H1 (cell line): ENCODE measurements at regions not wholly inside any gene's neighbourhood (a gene's known extent, or its start where the extent isn't known, plus 50 kb on each side); places are given as distances from the start of the nearest gene placed in this dataset.

ENCODE experiments used
- CTCF ChIA-PET: fragments of 300-600 bp; sonication (Branson Sonifier 250); formaldehyde crosslinking; loops from one replicate; lab custom pipeline; 2021; ENCODE audit not compliant: partially characterized antibody; lab: Charles Lee
- POLR2A ChIA-PET: fragments of 300-600 bp; sonication (Branson Sonifier 250); formaldehyde crosslinking; loops from one replicate; lab custom pipeline; 2021; ENCODE audit warnings: inconsistent platforms; ENCODE audit not compliant: partially characterized antibody; lab: Charles Lee
- DNase-seq, 2 experiments: peaks; one replicate each; pipeline versions ENCODE4 v3.0.0 to v3.0.0-alpha.2; 2010 to 2022; ENCODE audit warnings: low spot score in 2 of 2, low read depth in 1 of 2, mixed read lengths in 1 of 2
- FAIRE-seq: peaks from 2 replicates; lab custom pipeline; 2011; peaks lifted over from hg19 to GRCh38; lab: Jason Lieb, UNC
- H2AFZ ChIP-seq: 2 replicates; pipeline ENCODE4 v1.8.1; 2012; ENCODE audit warnings: low read length, inconsistent platforms
- H2AK5ac ChIP-seq: 2 replicates; pipeline ENCODE4 v1.6.1; 2013; ENCODE audit warnings: low read depth, low read length
- H2BK120ac ChIP-seq: replicated peaks from 2 replicates; pipeline ENCODE3; 2013; ENCODE audit warnings: low read depth, low read length, inconsistent platforms
- H2BK12ac ChIP-seq: 2 replicates; pipeline ENCODE4 v1.6.1; 2013; ENCODE audit warnings: low read depth, low read length
- H2BK15ac ChIP-seq: 2 replicates; pipeline ENCODE4 v1.6.1; 2013; ENCODE audit warnings: low read length
- H2BK20ac ChIP-seq: 2 replicates; pipeline ENCODE4 v1.6.1; 2013; ENCODE audit warnings: low read length
- H2BK5ac ChIP-seq: 2 replicates; pipeline ENCODE4 v1.6.1; 2013; ENCODE audit warnings: low read depth, low read length
- H3K14ac ChIP-seq: 2 replicates; pipeline ENCODE4 v1.6.1; 2013; ENCODE audit warnings: inconsistent platforms; ENCODE audit not compliant: insufficient read length
- H3K18ac ChIP-seq: 2 replicates; pipeline ENCODE4 v1.6.1; 2013; ENCODE audit warnings: low read length; ENCODE audit errors: extremely low read depth
- H3K23ac ChIP-seq: 2 replicates; pipeline ENCODE4 v1.6.1; 2013; ENCODE audit warnings: inconsistent platforms; ENCODE audit not compliant: insufficient read length
- H3K23me2 ChIP-seq: 2 replicates; pipeline ENCODE4 v1.6.1; 2013; ENCODE audit warnings: low read depth, low read length
- H3K27ac ChIP-seq: 2 replicates; pipeline ENCODE4 v1.6.1; 2011; ENCODE audit warnings: low read depth, low read length, inconsistent platforms
- H3K27me3 ChIP-seq, 4 experiments: replicated peaks in 1 of 4; 1 replicate in 1 of 4; 2 replicates in 3 of 4; pipeline versions ENCODE4 v1.6.1 to v1.8.1; 2011 to 2013; ENCODE audit warnings: low read length in 3 of 4, mild to moderate bottlenecking in 3 of 4, inconsistent platforms in 2 of 4, mixed read lengths in 2 of 4, moderate library complexity in 1 of 4; ENCODE audit not compliant: control insufficient read depth in 3 of 4, insufficient read depth in 3 of 4; ENCODE audit errors: extremely low read depth in 1 of 4
- H3K36me3 ChIP-seq, 4 experiments: 2 replicates each; pipeline versions ENCODE4 v1.6.1 to v1.8.1; 2011 to 2013; ENCODE audit warnings: mild to moderate bottlenecking in 4 of 4, low read length in 3 of 4, moderate library complexity in 2 of 4, control low read depth in 1 of 4, inconsistent platforms in 1 of 4; ENCODE audit not compliant: insufficient read depth in 4 of 4, control insufficient read depth in 2 of 4
- H3K4ac ChIP-seq: replicated peaks from 2 replicates; pipeline ENCODE3; 2013; ENCODE audit warnings: low read length, low read depth, mixed read lengths, inconsistent platforms; ENCODE audit not compliant: insufficient read length
- H3K4me1 ChIP-seq, 4 experiments: replicated peaks in 1 of 4; 1 replicate in 1 of 4; 2 replicates in 3 of 4; pipeline versions ENCODE4 v1.6.1 to v1.8.1; 2011 to 2013; ENCODE audit warnings: low read length in 3 of 4, inconsistent platforms in 2 of 4, mixed read lengths in 1 of 4; ENCODE audit not compliant: insufficient read depth in 4 of 4, control insufficient read depth in 3 of 4
- H3K4me2 ChIP-seq, 2 experiments: 2 replicates each; pipeline versions ENCODE4 v1.6.1 to v1.8.1; 2011 to 2013; ENCODE audit warnings: low read depth in 2 of 2, low read length in 2 of 2, control low read depth in 1 of 2, inconsistent platforms in 1 of 2, mild to moderate bottlenecking in 1 of 2; ENCODE audit not compliant: insufficient read depth in 1 of 2
- H3K4me3 ChIP-seq, 4 experiments: fragments of 200-600, 300-600 bp in 1 of 4; sonication (generic), shearing (Covaris generic), sonication (Bioruptor Twin) in 1 of 4; 2 replicates each; pipeline versions ENCODE4 v1.5.1 to v1.8.1; 2011 to 2016; ENCODE audit warnings: low read length in 4 of 4, low read depth in 3 of 4, control low read depth in 2 of 4, inconsistent platforms in 2 of 4, mild to moderate bottlenecking in 2 of 4, mixed read lengths in 1 of 4, moderate library complexity in 1 of 4; ENCODE audit not compliant: insufficient read depth in 2 of 4; ENCODE audit errors: extremely low read depth in 1 of 4
- H3K56ac ChIP-seq: replicated peaks from 2 replicates; pipeline ENCODE3; 2013; ENCODE audit warnings: low read depth, mild to moderate bottlenecking, mixed read lengths, low read length, inconsistent platforms; ENCODE audit not compliant: insufficient read length
- H3K79me1 ChIP-seq: 2 replicates; pipeline ENCODE4 v1.6.1; 2013; ENCODE audit warnings: low read depth, low read length, control low read depth
- H3K79me2 ChIP-seq, 2 experiments: 2 replicates each; pipeline versions ENCODE4 v1.6.1 to v1.8.1; 2012 to 2013; ENCODE audit warnings: low read length in 2 of 2, mild to moderate bottlenecking in 2 of 2, inconsistent platforms in 1 of 2; ENCODE audit not compliant: insufficient read depth in 2 of 2, control insufficient read depth in 1 of 2
- H3K9ac ChIP-seq, 4 experiments: replicated peaks in 1 of 4; 1 replicate in 1 of 4; 2 replicates in 3 of 4; pipeline versions ENCODE4 v1.6.1 to v1.8.1; 2011 to 2013; ENCODE audit warnings: low read depth in 3 of 4, low read length in 3 of 4, control low read depth in 2 of 4, mild to moderate bottlenecking in 2 of 4, moderate library complexity in 2 of 4, inconsistent platforms in 1 of 4; ENCODE audit errors: extremely low read depth in 1 of 4
- H3K9me3 ChIP-seq, 2 experiments: 2 replicates each; pipeline versions ENCODE4 v1.6.1 to v1.8.1; 2012 to 2013; ENCODE audit warnings: mild to moderate bottlenecking in 2 of 2, moderate library complexity in 2 of 2, control low read depth in 1 of 2, inconsistent platforms in 1 of 2, low read depth in 1 of 2, low read length in 1 of 2, mixed read lengths in 1 of 2; ENCODE audit not compliant: insufficient read depth in 2 of 2
- H4K20me1 ChIP-seq, 2 experiments: replicated peaks in 1 of 2; 2 replicates each; pipeline versions ENCODE3 to v1.8.1; 2011 to 2013; ENCODE audit warnings: inconsistent platforms in 2 of 2, low read length in 2 of 2, mild to moderate bottlenecking in 1 of 2; ENCODE audit not compliant: insufficient read depth in 2 of 2, control insufficient read depth in 1 of 2
- H4K5ac ChIP-seq: 2 replicates; pipeline ENCODE4 v1.6.1; 2013; ENCODE audit warnings: low read length, low read depth, mixed read lengths, inconsistent platforms; ENCODE audit not compliant: insufficient read length
- H4K8ac ChIP-seq: 2 replicates; pipeline ENCODE4 v1.8.0; 2013; ENCODE audit warnings: mild to moderate bottlenecking, moderate library complexity, low read length, inconsistent platforms; ENCODE audit not compliant: insufficient read depth; ENCODE audit errors: extremely low read depth
- H4K91ac ChIP-seq: replicated peaks from 2 replicates; pipeline ENCODE3; 2013; ENCODE audit warnings: low read length, mixed read lengths, inconsistent platforms; ENCODE audit not compliant: insufficient read length
- BACH1 ChIP-seq: IDR thresholded peaks from 2 replicates; pipeline ENCODE4 v1.6.1; 2012; ENCODE audit warnings: low read length, improper control_type of control experiment
- CHD2 ChIP-seq: IDR thresholded peaks from 2 replicates; pipeline ENCODE4 v1.6.1; 2012; ENCODE audit warnings: low read length, improper control_type of control experiment
- CTBP2 ChIP-seq: IDR thresholded peaks from 2 replicates; pipeline ENCODE4 v1.7.0; 2011; ENCODE audit warnings: borderline replicate concordance, mild to moderate bottlenecking, moderate library complexity, mixed read lengths, low read length; ENCODE audit not compliant: insufficient read depth, insufficient read length
- FOSL1 ChIP-seq: IDR thresholded peaks from 2 replicates; pipeline ENCODE4 v1.6.1; 2011; ENCODE audit warnings: mild to moderate bottlenecking, low read depth, low read length, moderate library complexity; ENCODE audit not compliant: insufficient read depth
- HDAC6 ChIP-seq: IDR thresholded peaks from one replicate; pipeline ENCODE4 v1.7.1; 2012; ENCODE audit warnings: low read depth, mild to moderate bottlenecking, inconsistent platforms, low read length, moderate library complexity
- RBBP5 ChIP-seq: IDR thresholded peaks from 2 replicates; pipeline ENCODE4 v1.7.1; 2012; ENCODE audit warnings: low read depth, mild to moderate bottlenecking, inconsistent platforms, low read length, moderate library complexity, borderline replicate concordance
- RNF2 ChIP-seq: fragments of 200-900, 300-1000 bp; sonication (generic); IDR thresholded peaks from 2 replicates; pipeline ENCODE4 v1.7.1; 2016; ENCODE audit warnings: borderline replicate concordance, low read depth, mild to moderate bottlenecking, antibody characterized with exemption, low read length; ENCODE audit not compliant: poor library complexity, severe bottlenecking; ENCODE audit errors: missing control alignments
- SAP30 ChIP-seq: fragments of 300-600 bp; sonication (generic); IDR thresholded peaks from 2 replicates; pipeline ENCODE4 v1.7.1; 2012; ENCODE audit warnings: low read length, moderate library complexity, mild to moderate bottlenecking, inconsistent platforms; ENCODE audit not compliant: insufficient read depth, insufficient replicate concordance
- TBP ChIP-seq: IDR thresholded peaks from 2 replicates; pipeline ENCODE4 v1.6.1; 2011; ENCODE audit warnings: low read depth, low read length, improper control_type of control experiment
- TEAD4 ChIP-seq: IDR thresholded peaks from 2 replicates; pipeline ENCODE4 v1.6.1; 2012; ENCODE audit warnings: low read depth, low read length, inconsistent platforms, mixed read lengths
- ZNF274 ChIP-seq: IDR thresholded peaks from 2 replicates; pipeline ENCODE4 v1.7.0; 2012; ENCODE audit warnings: low read length, borderline replicate concordance; ENCODE audit errors: extremely low read depth
- WGBS, 2 experiments: shearing (Covaris generic) in 1 of 2; methylation state at CpG; one replicate each; pipeline versions ENCODE4 v1.1.6 to v1.1.7; 2013 to 2015; ENCODE audit warnings: low lambda C conversion rate in 2 of 2, mixed read lengths in 2 of 2, inconsistent platforms in 1 of 2, low coverage in 1 of 2, missing lambda C conversion rate in 1 of 2; ENCODE audit not compliant: insufficient replicate concordance in 2 of 2, insufficient coverage in 1 of 2, insufficient read length in 1 of 2; ENCODE audit errors: extremely low coverage in 1 of 2, missing lambda C conversion rate in 1 of 2; 5-methylcytosine and 5-hydroxymethylcytosine counted together

DNA sequence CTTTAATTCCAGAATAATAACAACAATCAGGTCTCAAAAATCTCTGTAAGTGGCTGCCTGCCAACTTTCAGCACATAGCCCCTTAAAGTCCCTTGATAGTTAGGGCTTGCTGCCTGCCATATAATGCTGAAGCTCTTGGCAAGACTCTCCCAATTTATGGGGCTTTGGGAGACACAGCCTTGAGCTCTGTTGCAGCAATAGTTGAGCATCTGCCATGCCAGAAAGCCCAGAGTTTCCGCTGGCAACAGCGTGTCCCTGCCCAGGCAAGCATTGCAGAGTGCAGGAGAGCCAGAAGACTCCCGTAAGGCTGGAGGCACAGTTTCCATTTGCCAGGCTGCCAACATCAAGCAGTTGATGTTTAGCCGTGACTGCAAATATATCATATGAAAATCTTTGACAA lies 678.5 kb upstream of the NUDT12 start:
- no peaks in the 10 kb centered on the region for H3K36me3 ChIP-seq
- ChIA-PET CTCF (interaction anchor here (0.6 kb wide), 1 partner anchor 12 kb away, joined by 3 read pairs; no protein-coding TSS in a partner anchor), POLR2A (no interaction called here)
- H4K20me1 ChIP-seq = no peaks in the 10 kb centered on the region
- no peak overlapping the region for H2BK20ac ChIP-seq
- WGBS, 2 experiments = 84% methylated on average over 4 of the region's 4 CpGs; no CpG with 5 or more reads in 1 of the 2 experiments
- no peaks in the 10 kb centered on the region for H3K79me2 ChIP-seq
- no peaks in the 10 kb centered on the region for H3K23me2 ChIP-seq
- no peaks in the 10 kb centered on the region for H3K79me1 ChIP-seq
- DNase-seq (no peak), FAIRE-seq (no peak)
- no peaks in the 10 kb centered on the region for H3K4me1 ChIP-seq
- no peak overlapping the region for H2AK5ac ChIP-seq
- H3K18ac ChIP-seq = no peak overlapping the region
- no peak overlapping the region for H2BK5ac ChIP-seq
- no peak overlapping the region for H3K56ac ChIP-seq
- H3K9me3 ChIP-seq = no peaks in the 10 kb centered on the region
- no peak overlapping the region for H4K5ac ChIP-seq
- no peak overlapping the region for H3K27ac ChIP-seq
- no peaks in the 10 kb centered on the region for H3K27me3 ChIP-seq
- H3K4me3 ChIP-seq = no peak overlapping the region
- H2BK120ac ChIP-seq = no peak overlapping the region
- H3K4me2 ChIP-seq = no peak overlapping the region
- H4K8ac ChIP-seq = peak overlapping the region; percentile 85; the same call in 1 of the 2 replicates
- H3K9ac ChIP-seq = no peak overlapping the region
- H2AFZ ChIP-seq = 0 out of 2 replicates have a peak overlapping the region, but pooled peaks have one; percentile 51
- H4K91ac ChIP-seq = no peak overlapping the region
- no peak overlapping the region for H3K14ac ChIP-seq
- H3K4ac ChIP-seq = no peak overlapping the region
- no peak overlapping the region for H2BK15ac ChIP-seq
- no peak overlapping the region for H3K23ac ChIP-seq
- no peak overlapping the region for H2BK12ac ChIP-seq
- TF ChIP-seq BACH1 (no peak), HDAC6 (no peak), TBP (no peak), TEAD4 (no peak), ZNF274 (no peak), CHD2 (no peak), SAP30 (no peak), FOSL1 (no peak), RNF2 (no peak), RBBP5 (no peak), CTBP2 (no peak)
